ENCODE measurements at regions not wholly inside any gene's neighbourhood (a gene's known extent, or its start where the extent isn't known, plus 50 kb on each side); places are given as distances from the start of the nearest gene placed in this dataset.

GRCh38 chr4:138078751-138079520 is 163.2 kb downstream of the SLC7A11 start:
- no peak for DNase-seq

GRCh38 chr4:138078253-138078652 is 163.9 kb downstream of the SLC7A11 start:
- no peak for DNase-seq

- no peak for DNase-seq
These were observed 165.6 kb downstream of the SLC7A11 start for GRCh38 chr4:138076561-138076960.

- DNase-seq = no peak
These were observed 171.3 kb downstream of the SLC7A11 start for GRCh38 chr4:138070816-138071215.

- DNase-seq = no peak
These were observed 178.6 kb downstream of the SLC7A11 start for GRCh38 chr4:138063581-138063980.

GRCh38 chr4:138062929-138063328 is 179.2 kb downstream of the SLC7A11 start:
- no peak for DNase-seq

GRCh38 chr4:138056541-138056940 is 185.6 kb downstream of the SLC7A11 start:
- DNase-seq = no peak

- DNase-seq = no peak
These were observed 186.3 kb downstream of the SLC7A11 start for GRCh38 chr4:138055890-138056289.

- no peak for DNase-seq
These were observed 188.4 kb downstream of the SLC7A11 start for GRCh38 chr4:138053641-138054301.

GRCh38 chr4:138052806-138053632 is 189.1 kb downstream of the SLC7A11 start:
- no peak for DNase-seq

- no peak for DNase-seq
These were observed 191.0 kb downstream of the SLC7A11 start for GRCh38 chr4:138051157-138051556.

GRCh38 chr4:138050601-138051000 is 191.5 kb downstream of the SLC7A11 start:
- DNase-seq = no peak

- no peak for DNase-seq
These were observed 192.8 kb downstream of the SLC7A11 start for GRCh38 chr4:138049355-138049754.

GRCh38 chr4:138047290-138047689 is 194.9 kb downstream of the SLC7A11 start:
- no peak for DNase-seq

- no peak for DNase-seq
These were observed 197.1 kb downstream of the SLC7A11 start for GRCh38 chr4:138045036-138045435.

- DNase-seq = no peak
These were observed 203.1 kb downstream of the SLC7A11 start for GRCh38 chr4:138039010-138039409.

- DNase-seq = no peak
These were observed 204.5 kb downstream of the SLC7A11 start for GRCh38 chr4:138037696-138038095.

GRCh38 chr4:138035781-138036258 is 206.3 kb downstream of the SLC7A11 start:
- peak; percentile 10 for DNase-seq

GRCh38 chr4:138034871-138035270 is 207.3 kb downstream of the SLC7A11 start:
- no peak for DNase-seq

GRCh38 chr4:138032222-138032621 is 209.9 kb downstream of the SLC7A11 start:
- no peak for DNase-seq

- DNase-seq = no peak
These were observed 211.8 kb downstream of the SLC7A11 start for GRCh38 chr4:138030375-138030774.

- DNase-seq = no peak
These were observed 213.2 kb downstream of the SLC7A11 start for GRCh38 chr4:138028923-138029322.

GRCh38 chr4:138021139-138021830 is 220.9 kb downstream of the SLC7A11 start:
- DNase-seq = no peak

Data from NCI-H2171 treated with DMSO at 0.1 percent for 48 hours (cell line).